ENCODE measurements at regions not wholly inside any gene's neighbourhood (a gene's known extent, or its start where the extent isn't known, plus 50 kb on each side); places are given as distances from the start of the nearest gene placed in this dataset.

DNA sequence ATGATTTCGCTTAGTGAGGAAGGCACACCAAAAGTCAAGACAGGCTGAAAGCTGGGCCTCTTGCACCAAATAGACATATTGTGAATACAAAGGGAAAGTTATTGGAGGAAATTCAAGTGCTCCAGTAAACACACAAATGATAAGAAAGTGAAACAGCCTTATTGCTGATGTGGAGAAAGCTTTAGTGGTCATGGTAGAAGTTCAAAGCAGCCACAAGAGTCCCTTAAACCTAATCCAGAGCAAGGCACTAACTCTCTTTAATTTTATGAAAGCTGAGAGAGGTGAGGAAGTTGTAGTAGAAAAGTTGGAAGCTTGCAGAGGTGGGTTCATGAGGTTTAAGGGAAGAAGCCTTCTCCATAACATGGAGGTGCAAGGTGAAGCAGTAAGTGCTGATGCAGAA is 988.3 kb downstream of the VRK1 start:
- H2BK120ac ChIP-seq (ENCODE audit: low read depth, low read length) = no peak overlapping the region
- H3K9me3 ChIP-seq (replicated peaks in 1 of 2; ENCODE audit: control insufficient read depth in 2 of 2, insufficient read depth in 1 of 2, low read depth in 1 of 2, low read length in 2 of 2) = no peaks in the 10 kb centered on the region
- no peak overlapping the region for H3K4me3 ChIP-seq (ENCODE audit: low read length in 2 of 2)
- no peak overlapping the region for H3K9ac ChIP-seq (ENCODE audit: low read depth, low read length, poor library complexity)
- H4K91ac ChIP-seq (ENCODE audit: low read depth, low read length, poor library complexity) = no peak overlapping the region
- DNase-seq (ENCODE audit: low spot score) = no peak
- no peaks in the 10 kb centered on the region for H3K4me1 ChIP-seq (ENCODE audit: control insufficient read depth in 2 of 2, insufficient read depth in 1 of 2, low read depth in 1 of 2, low read length in 2 of 2)
- H3K23ac ChIP-seq (ENCODE audit: low read depth, low read length, poor library complexity) = no peak overlapping the region
- H3K18ac ChIP-seq (ENCODE audit: low read length) = no peak overlapping the region
- H3K36me3 ChIP-seq (replicated peaks in 1 of 2; ENCODE audit: control insufficient read depth in 2 of 2, insufficient read depth in 2 of 2, low read length in 2 of 2) = no peaks in the 10 kb centered on the region
- H4K8ac ChIP-seq (ENCODE audit: low read depth, low read length) = no peak overlapping the region
- H2BK15ac ChIP-seq (ENCODE audit: low read length) = no peak overlapping the region
- WGBS, 2 donors (ENCODE audit: extremely low coverage in 2 of 2, insufficient read length in 2 of 2, insufficient replicate concordance in 1 of 2) = no CpG with 5 or more reads among the region's 1 CpG
- no peak overlapping the region for H3K4ac ChIP-seq (ENCODE audit: low read length)
- H2BK12ac ChIP-seq (ENCODE audit: low read length) = no peak overlapping the region
- H3K14ac ChIP-seq (ENCODE audit: low read length) = no peak overlapping the region
- H2BK5ac ChIP-seq (ENCODE audit: low read length) = no peak overlapping the region
- peaks cover 2% of the 10 kb centered on the region for H3K79me1 ChIP-seq (ENCODE audit: low read depth, low read length)
- H2AFZ ChIP-seq (ENCODE audit: low read length) = no peak overlapping the region
- H3K27ac ChIP-seq (replicated peaks; ENCODE audit: low read length) = no peak overlapping the region
- H2AK5ac ChIP-seq (ENCODE audit: low read depth, low read length) = no peak overlapping the region
- no peaks in the 10 kb centered on the region for H3K27me3 ChIP-seq (ENCODE audit: control insufficient read depth in 3 of 3, insufficient read depth in 3 of 3, low read depth in 1 of 3, low read length in 3 of 3)
- no peak overlapping the region for H3K4me2 ChIP-seq (ENCODE audit: insufficient read depth, low read length, poor library complexity, severe bottlenecking)

DNA sequence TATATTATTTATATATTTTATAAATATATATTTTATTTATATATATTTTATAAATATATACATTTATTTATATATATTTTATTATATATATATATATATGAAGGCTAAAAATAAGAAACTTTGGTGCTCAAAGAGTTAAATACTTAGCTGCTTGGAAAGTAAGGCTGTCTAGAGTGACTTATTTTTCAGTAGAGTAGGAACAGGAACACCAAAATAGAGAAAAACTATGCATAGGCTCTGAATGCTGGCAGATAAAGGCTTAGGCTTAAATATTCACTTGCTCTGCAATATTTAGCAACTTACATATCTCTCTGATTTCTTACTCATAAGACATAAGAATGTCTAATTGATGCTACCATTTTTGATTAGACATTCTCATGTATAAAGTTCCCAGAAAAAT is 991.2 kb downstream of the VRK1 start:
- Histone ChIP-seq H2AFZ (ENCODE audit: low read length) (no peak overlapping the region), H3K9ac (ENCODE audit: low read depth, low read length, poor library complexity) (no peak overlapping the region), H3K27ac (replicated peaks; ENCODE audit: low read length) (no peak overlapping the region), H3K4me1 (ENCODE audit: control insufficient read depth in 2 of 2, insufficient read depth in 1 of 2, low read depth in 1 of 2, low read length in 2 of 2) (no peaks in the 10 kb centered on the region), H3K79me1 (ENCODE audit: low read depth, low read length) (no peaks in the 10 kb centered on the region), H4K8ac (ENCODE audit: low read depth, low read length) (no peak overlapping the region), H4K91ac (ENCODE audit: low read depth, low read length, poor library complexity) (no peak overlapping the region), H3K23ac (ENCODE audit: low read depth, low read length, poor library complexity) (no peak overlapping the region), H2BK12ac (ENCODE audit: low read length) (no peak overlapping the region), H3K14ac (ENCODE audit: low read length) (no peak overlapping the region), H2BK120ac (ENCODE audit: low read depth, low read length) (no peak overlapping the region), H3K36me3 (replicated peaks in 1 of 2; ENCODE audit: control insufficient read depth in 2 of 2, insufficient read depth in 2 of 2, low read length in 2 of 2) (no peaks in the 10 kb centered on the region), H3K4ac (ENCODE audit: low read length) (no peak overlapping the region), H3K27me3 (ENCODE audit: control insufficient read depth in 3 of 3, insufficient read depth in 3 of 3, low read depth in 1 of 3, low read length in 3 of 3) (no peaks in the 10 kb centered on the region), H3K4me3 (ENCODE audit: low read length in 2 of 2) (no peak overlapping the region), H2AK5ac (ENCODE audit: low read depth, low read length) (no peak overlapping the region), H3K9me3 (replicated peaks in 1 of 2; ENCODE audit: control insufficient read depth in 2 of 2, insufficient read depth in 1 of 2, low read depth in 1 of 2, low read length in 2 of 2) (no peaks in the 10 kb centered on the region), H3K4me2 (ENCODE audit: insufficient read depth, low read length, poor library complexity, severe bottlenecking) (no peak overlapping the region), H2BK15ac (ENCODE audit: low read length) (no peak overlapping the region), H2BK5ac (ENCODE audit: low read length) (no peak overlapping the region), H3K18ac (ENCODE audit: low read length) (no peak overlapping the region)
- no peak for DNase-seq (ENCODE audit: low spot score)

DNA sequence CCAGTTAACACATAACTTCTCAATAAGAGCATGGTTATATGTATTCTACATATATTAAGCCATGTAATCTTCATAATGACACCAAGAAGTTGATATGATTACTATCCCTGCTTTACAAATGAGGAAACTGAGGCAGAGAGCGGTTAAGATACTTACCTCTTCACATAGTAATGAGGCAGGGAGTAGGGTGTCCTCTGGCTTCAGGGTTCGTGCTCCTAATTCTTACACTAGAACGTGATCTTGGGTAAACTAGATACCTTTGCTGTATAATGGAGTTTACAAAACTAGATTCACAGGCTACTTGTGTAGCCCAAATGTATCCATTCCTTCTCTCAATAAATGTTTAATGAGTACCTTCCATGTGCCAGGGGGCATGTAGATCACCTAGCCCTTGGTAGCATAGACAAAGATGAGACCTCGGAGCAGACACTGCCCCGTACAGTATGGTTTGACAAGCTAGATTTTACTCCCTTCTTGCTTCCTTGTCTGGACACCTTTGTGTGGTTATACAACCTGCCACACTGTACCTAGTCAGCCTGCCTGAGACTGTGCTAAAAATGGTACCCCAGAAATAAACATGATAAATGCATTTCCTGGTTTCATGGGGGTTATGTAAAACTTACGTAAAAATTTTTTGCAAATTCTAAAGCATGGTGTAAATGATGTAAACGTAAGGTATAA is 991.8 kb downstream of the VRK1 start:
- no peak overlapping the region for H2BK120ac ChIP-seq (ENCODE audit: low read depth, low read length)
- WGBS, 2 donors (ENCODE audit: extremely low coverage in 2 of 2, insufficient read length in 2 of 2, insufficient replicate concordance in 1 of 2) = no CpG with 5 or more reads among the region's 7 CpGs
- H3K4me2 ChIP-seq (ENCODE audit: insufficient read depth, low read length, poor library complexity, severe bottlenecking) = no peak overlapping the region

DNA sequence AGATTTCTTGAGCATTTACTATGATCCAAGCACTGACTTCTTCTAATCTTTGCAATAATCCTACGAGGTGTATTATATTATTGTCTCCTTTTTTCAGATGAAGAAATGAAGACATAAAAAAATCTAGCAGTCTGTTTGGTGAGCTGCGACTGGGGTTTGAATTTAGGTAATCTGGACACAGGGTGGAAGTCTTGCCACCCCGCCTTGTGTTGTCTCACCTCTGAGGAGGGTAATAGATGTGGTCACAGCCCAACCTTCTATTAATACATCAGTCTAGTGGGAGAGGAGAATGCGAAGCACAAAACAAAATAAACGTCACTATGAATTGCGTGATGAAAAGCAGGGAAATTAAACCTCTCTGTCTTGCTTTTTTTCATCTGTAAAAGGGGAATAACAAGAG is 993.9 kb downstream of the VRK1 start:
- H3K27me3 ChIP-seq (ENCODE audit: control insufficient read depth in 3 of 3, insufficient read depth in 3 of 3, low read depth in 1 of 3, low read length in 3 of 3) = no peaks in the 10 kb centered on the region
- no peak overlapping the region for H3K4me3 ChIP-seq (ENCODE audit: low read length in 2 of 2)
- H3K4me1 ChIP-seq (ENCODE audit: control insufficient read depth in 2 of 2, insufficient read depth in 1 of 2, low read depth in 1 of 2, low read length in 2 of 2) = no peaks in the 10 kb centered on the region
- H3K14ac ChIP-seq (ENCODE audit: low read length) = no peak overlapping the region
- no peak for DNase-seq (ENCODE audit: low spot score)
- no peak overlapping the region for H2BK5ac ChIP-seq (ENCODE audit: low read length)
- H3K4ac ChIP-seq (ENCODE audit: low read length) = no peak overlapping the region
- no peaks in the 10 kb centered on the region for H3K36me3 ChIP-seq (replicated peaks in 1 of 2; ENCODE audit: control insufficient read depth in 2 of 2, insufficient read depth in 2 of 2, low read length in 2 of 2)
- no peak overlapping the region for H3K18ac ChIP-seq (ENCODE audit: low read length)
- H3K9me3 ChIP-seq (replicated peaks in 1 of 2; ENCODE audit: control insufficient read depth in 2 of 2, insufficient read depth in 1 of 2, low read depth in 1 of 2, low read length in 2 of 2) = no peaks in the 10 kb centered on the region
- no peak overlapping the region for H2BK120ac ChIP-seq (ENCODE audit: low read depth, low read length)
- H3K23ac ChIP-seq (ENCODE audit: low read depth, low read length, poor library complexity) = no peak overlapping the region
- no peak overlapping the region for H3K4me2 ChIP-seq (ENCODE audit: insufficient read depth, low read length, poor library complexity, severe bottlenecking)
- no peak overlapping the region for H4K8ac ChIP-seq (ENCODE audit: low read depth, low read length)
- no peak overlapping the region for H3K27ac ChIP-seq (replicated peaks; ENCODE audit: low read length)
- no CpG with 5 or more reads among the region's 6 CpGs for WGBS, 2 donors (ENCODE audit: extremely low coverage in 2 of 2, insufficient read length in 2 of 2, insufficient replicate concordance in 1 of 2)
- H2BK12ac ChIP-seq (ENCODE audit: low read length) = no peak overlapping the region
- H2AK5ac ChIP-seq (ENCODE audit: low read depth, low read length) = no peak overlapping the region
- no peak overlapping the region for H4K91ac ChIP-seq (ENCODE audit: low read depth, low read length, poor library complexity)
- H3K9ac ChIP-seq (ENCODE audit: low read depth, low read length, poor library complexity) = no peak overlapping the region
- no peaks in the 10 kb centered on the region for H3K79me1 ChIP-seq (ENCODE audit: low read depth, low read length)
- no peak overlapping the region for H2BK15ac ChIP-seq (ENCODE audit: low read length)
- H2AFZ ChIP-seq (ENCODE audit: low read length) = no peak overlapping the region

More for the DNA sequence above, 991.8 kb downstream of the VRK1 start:
- no peak overlapping the region for H3K4ac ChIP-seq (ENCODE audit: low read length)
- H4K8ac ChIP-seq (ENCODE audit: low read depth, low read length) = no peak overlapping the region
- no peaks in the 10 kb centered on the region for H3K9me3 ChIP-seq (replicated peaks in 1 of 2; ENCODE audit: control insufficient read depth in 2 of 2, insufficient read depth in 1 of 2, low read depth in 1 of 2, low read length in 2 of 2)
- no peak overlapping the region for H4K91ac ChIP-seq (ENCODE audit: low read depth, low read length, poor library complexity)
- H3K4me3 ChIP-seq (ENCODE audit: low read length in 2 of 2) = no peak overlapping the region
- no peaks in the 10 kb centered on the region for H3K27me3 ChIP-seq (ENCODE audit: control insufficient read depth in 3 of 3, insufficient read depth in 3 of 3, low read depth in 1 of 3, low read length in 3 of 3)
- H3K18ac ChIP-seq (ENCODE audit: low read length) = no peak overlapping the region
- no peak overlapping the region for H2BK12ac ChIP-seq (ENCODE audit: low read length)
- no peak overlapping the region for H3K14ac ChIP-seq (ENCODE audit: low read length)
- DNase-seq (ENCODE audit: low spot score) = no peak
- H3K9ac ChIP-seq (ENCODE audit: low read depth, low read length, poor library complexity) = no peak overlapping the region
- H2BK15ac ChIP-seq (ENCODE audit: low read length) = no peak overlapping the region
- H2BK5ac ChIP-seq (ENCODE audit: low read length) = no peak overlapping the region
- H2AFZ ChIP-seq (ENCODE audit: low read length) = no peak overlapping the region
- H3K36me3 ChIP-seq (replicated peaks in 1 of 2; ENCODE audit: control insufficient read depth in 2 of 2, insufficient read depth in 2 of 2, low read length in 2 of 2) = no peaks in the 10 kb centered on the region
- H3K79me1 ChIP-seq (ENCODE audit: low read depth, low read length) = no peaks in the 10 kb centered on the region
- H3K4me1 ChIP-seq (ENCODE audit: control insufficient read depth in 2 of 2, insufficient read depth in 1 of 2, low read depth in 1 of 2, low read length in 2 of 2) = no peaks in the 10 kb centered on the region
- no peak overlapping the region for H3K27ac ChIP-seq (replicated peaks; ENCODE audit: low read length)
- no peak overlapping the region for H3K23ac ChIP-seq (ENCODE audit: low read depth, low read length, poor library complexity)
- H2AK5ac ChIP-seq (ENCODE audit: low read depth, low read length) = no peak overlapping the region
